ENCODE measurements at regions not wholly inside any gene's neighbourhood (a gene's known extent, or its start where the extent isn't known, plus 50 kb on each side); places are given as distances from the start of the nearest gene placed in this dataset.

GRCh38 chr12:67427336-67427735, 158.2 kb downstream of the CAND1 start:
- TF ChIP-seq SP1 (IDR thresholded peaks at IDR 0.05; ENCODE audit: low read depth) (no peak), ZBTB33 (IDR thresholded peaks at IDR 0.05; ENCODE audit: extremely low read depth, insufficient replicate concordance, low read length) (no peak), EZH2 (IDR thresholded peaks at IDR 0.05) (no peak), MAX (IDR thresholded peaks at IDR 0.05) (no peak), CBX3 (IDR thresholded peaks at IDR 0.05; ENCODE audit: low read depth) (no peak), EZH2phosphoT487 (IDR thresholded peaks at IDR 0.05; ENCODE audit: borderline replicate concordance) (no peak), CTCF (IDR thresholded peaks at IDR 0.05 in 2 of 3, conservative IDR thresholded peaks at IDR 0.05 in 1 of 3; ENCODE audit: borderline replicate concordance in 1 of 3, insufficient read depth in 1 of 3, low read depth in 2 of 3, low read length in 2 of 3) (no peak), EGR1 (IDR thresholded peaks at IDR 0.05; ENCODE audit: low read depth) (no peak), FOSL1 (IDR thresholded peaks at IDR 0.05; ENCODE audit: low read depth) (no peak), ELF1 (IDR thresholded peaks at IDR 0.05; ENCODE audit: borderline replicate concordance, low read depth) (no peak)
- RAD21 ChIA-PET (ENCODE audit: low non-redundant PET in 1 of 2, low total read pairs in 2 of 2, uncharacterized antibody in 2 of 2, unreplicated experiment in 2 of 2) = no interaction called here
- DNase-seq (ENCODE audit: low read depth, low spot score) = no peak

More at GRCh38 chr12:67427336-67427735, 158.2 kb downstream of the CAND1 start:
- Histone ChIP-seq H3K27ac (ENCODE audit: low read depth, low read length) (no peak overlapping the region), H3K4me1 (ENCODE audit: control insufficient read depth in 1 of 2, insufficient read depth in 2 of 2, low read length in 2 of 2) (no peaks in the 10 kb centered on the region), H3K9me2 (ENCODE audit: insufficient read depth) (no peaks in the 10 kb centered on the region), H3K36me3 (ENCODE audit: control insufficient read depth in 1 of 2, insufficient read depth in 2 of 2, low read length in 2 of 2) (no peaks in the 10 kb centered on the region), H3K9me3 (ENCODE audit: control insufficient read depth in 1 of 2, insufficient read depth in 1 of 2, low read depth in 1 of 2, low read length in 2 of 2) (no peaks in the 10 kb centered on the region), H3K9ac (ENCODE audit: low read length) (no peak overlapping the region), H3K27me3 (ENCODE audit: insufficient read depth, low read length) (no peaks in the 10 kb centered on the region), H4K20me1 (ENCODE audit: insufficient read depth) (no peaks in the 10 kb centered on the region), H2AFZ (ENCODE audit: low read depth, low read length, poor library complexity, severe bottlenecking) (no peak overlapping the region), H3K79me2 (ENCODE audit: insufficient read depth, low read length) (no peaks in the 10 kb centered on the region), H3K4me3 (replicated peaks in 1 of 2; ENCODE audit: low read depth in 1 of 2, low read length in 2 of 2) (no peak overlapping the region), H3K4me2 (ENCODE audit: low read length) (no peak overlapping the region)
- BruUV-seq (replicated peaks) = no TSS peak
- ChIA-PET CTCF (no interaction called here), POLR2A (no interaction called here)
- intact Hi-C loops (cut with micrococcal nuclease) = no loop called here
- ATAC-seq = no peak
